ENCODE measurements at regions not wholly inside any gene's neighbourhood (a gene's known extent, or its start where the extent isn't known, plus 50 kb on each side); places are given as distances from the start of the nearest gene placed in this dataset.

- DNase-seq (ENCODE audit: low read depth, low spot score) = no peak
Measured at GRCh38 chr14:66405158-66405557, 81.0 kb upstream of the CCDC196 start.

- no peak for DNase-seq (ENCODE audit: low read depth, low spot score)
Measured at GRCh38 chr14:66413901-66414300, 72.3 kb upstream of the CCDC196 start.

- no peak for DNase-seq (ENCODE audit: low read depth, low spot score)
Measured at GRCh38 chr14:66414511-66414910, 71.7 kb upstream of the CCDC196 start.

GRCh38 chr14:66420251-66421006 is 65.7 kb upstream of the CCDC196 start:
- DNase-seq (ENCODE audit: low read depth, low spot score) = no peak

GRCh38 chr14:66421990-66422946 is 63.9 kb upstream of the CCDC196 start:
- no peak for DNase-seq (ENCODE audit: low read depth, low spot score)

GRCh38 chr14:66425402-66425801 is 60.8 kb upstream of the CCDC196 start:
- no peak for DNase-seq (ENCODE audit: low read depth, low spot score)

GRCh38 chr14:66426451-66426850 is 59.7 kb upstream of the CCDC196 start:
- no peak for DNase-seq (ENCODE audit: low read depth, low spot score)

GRCh38 chr14:66432334-66432733 is 53.8 kb upstream of the CCDC196 start:
- DNase-seq (ENCODE audit: low read depth, low spot score) = no peak

- no peak for DNase-seq (ENCODE audit: low read depth, low spot score)
Measured at GRCh38 chr14:66434464-66434863, 51.7 kb upstream of the CCDC196 start.

GRCh38 chr14:66435683-66436082 is 50.5 kb upstream of the CCDC196 start:
- no peak for DNase-seq (ENCODE audit: low read depth, low spot score)

Data from activated naive CD8-positive, alpha-beta T cell treated with anti-CD3 and anti-CD28 coated beads, Interleukin-2, amount 50 U/mL, for 16 hours (primary cell).